ENCODE measurements at regions not wholly inside any gene's neighbourhood (a gene's known extent, or its start where the extent isn't known, plus 50 kb on each side); places are given as distances from the start of the nearest gene placed in this dataset.

GRCh38 chr12:132391326-132392041, 62.1 kb upstream of the GALNT9 start:
- 68% methylated on average over 26 of the region's 43 CpGs; no CpG with 5 or more reads in 1 of the 2 experiments for WGBS, 2 experiments (ENCODE audit: extremely low coverage in 2 of 2, insufficient read length in 1 of 2)
- dilution Hi-C loops (cut with HindIII; ENCODE audit: low sequenced_read_pairs, unreplicated experiment), result no loop called here
- Histone ChIP-seq H3K79me1 (ENCODE audit: low read depth in 1 of 2, low read length in 2 of 2) (no peaks in the 10 kb centered on the region), H3K4me3 (ENCODE audit: insufficient read depth, low read depth, low read length) (no peak overlapping the region), H2AK5ac (ENCODE audit: low read depth, low read length) (no peak overlapping the region), H3K4ac (ENCODE audit: low read depth, low read length) (no peak overlapping the region), H3K14ac (replicated peaks; ENCODE audit: low read depth, low read length) (no peak overlapping the region), H3K18ac (ENCODE audit: low read depth, low read length) (no peak overlapping the region), H2BK120ac (ENCODE audit: low read depth, low read length) (no peak overlapping the region), H4K5ac (ENCODE audit: low read depth, low read length) (no peak overlapping the region), H2BK5ac (ENCODE audit: low read depth, low read length, poor library complexity, severe bottlenecking) (no peak overlapping the region), H3K27ac (ENCODE audit: insufficient read depth, low read length) (no peak overlapping the region), H4K20me1 (ENCODE audit: insufficient read depth, low read length) (no peaks in the 10 kb centered on the region), H3K23ac (ENCODE audit: low read depth, low read length) (no peak overlapping the region), H2AFZ (replicated peaks; ENCODE audit: low read length, poor library complexity) (no peak overlapping the region), H3K9me3 (ENCODE audit: control insufficient read depth, insufficient read depth, low read length) (peaks cover 9% of the 10 kb centered on the region; the same call in 1 of the 2 replicates), H2BK15ac (ENCODE audit: low read depth, low read length) (no peak overlapping the region), H3K56ac (ENCODE audit: extremely low read depth, insufficient read depth, low read length) (no peak overlapping the region), H4K8ac (ENCODE audit: low read depth in 2 of 2, low read length in 2 of 2) (no peak overlapping the region), H3K4me2 (ENCODE audit: low read depth, low read length) (no peak overlapping the region), H3K9ac (ENCODE audit: low read depth, low read length) (no peak overlapping the region), H4K91ac (ENCODE audit: insufficient read depth, low read depth, low read length) (no peak overlapping the region), H3K27me3 (ENCODE audit: control insufficient read depth, insufficient read depth, low read length) (peaks cover 24% of the 10 kb centered on the region; the same call in 1 of the 2 replicates), H2AK9ac (replicated peaks; ENCODE audit: low read depth, low read length, poor library complexity) (no peak overlapping the region), H3K4me1 (ENCODE audit: control insufficient read depth, insufficient read depth, low read length) (no peaks in the 10 kb centered on the region), H2BK20ac (ENCODE audit: low read depth, low read length) (no peak overlapping the region), H3K9me1 (ENCODE audit: insufficient read depth, low read length) (no peaks in the 10 kb centered on the region), H3K36me3 (ENCODE audit: control insufficient read depth, insufficient read depth, low read length) (no peaks in the 10 kb centered on the region)
- no peak for ATAC-seq (ENCODE audit: low read depth)
- no peak for DNase-seq
- TF ChIP-seq MAFK (IDR thresholded peaks at IDR 0.05; ENCODE audit: low read depth, low read length) (no peak), BHLHE40 (IDR thresholded peaks at IDR 0.05; ENCODE audit: low read depth, low read length) (no peak), MXI1 (IDR thresholded peaks at IDR 0.05; ENCODE audit: borderline replicate concordance, low read depth, low read length) (no peak), ELK1 (IDR thresholded peaks at IDR 0.05; ENCODE audit: borderline replicate concordance, low read depth, low read length) (no peak)
- CTCF ChIA-PET, result no interaction called here
- in situ Hi-C loops (cut with MboI; ENCODE audit: low sequenced_read_pairs), result no loop called here
- no TSS peak for BruUV-seq (replicated peaks)
- intact Hi-C loops (cut with micrococcal nuclease), result no loop called here
- POLR2A ChIA-PET (ENCODE audit: unreplicated experiment), result no interaction called here

Data from IMR-90 (cell line).